Endodermal cell (in vitro differentiated cells): ENCODE measurements at regions not wholly inside any gene's neighbourhood (a gene's known extent, or its start where the extent isn't known, plus 50 kb on each side); places are given as distances from the start of the nearest gene placed in this dataset.
"Not testable (repeated sequence)": the region's sequence is repeated elsewhere in the genome, so short reads cannot be mapped to it uniquely, and the experiment has no call there.

Source experiments
- DNase-seq: peaks from one replicate; pipeline ENCODE4 v3.0.0-alpha.2; 2017
- H3K27ac ChIP-seq: 2 replicates; pipeline ENCODE4 v1.5.1; 2013; ENCODE audit warnings: mild to moderate bottlenecking, low read depth, low read length, moderate library complexity
- H3K27me3 ChIP-seq: 2 replicates; pipeline ENCODE4 v1.6.1; 2013; ENCODE audit warnings: mild to moderate bottlenecking, low read length, moderate library complexity; ENCODE audit not compliant: insufficient read depth, control insufficient read depth, poor library complexity, severe bottlenecking
- H3K36me3 ChIP-seq: 2 replicates; pipeline ENCODE4 v1.7.0; 2013; ENCODE audit warnings: mild to moderate bottlenecking, low read length, moderate library complexity; ENCODE audit not compliant: control insufficient read depth, insufficient read depth
- H3K4me1 ChIP-seq: one replicate; pipeline ENCODE4 v1.7.0; 2013; ENCODE audit warnings: low read length; ENCODE audit not compliant: control insufficient read depth, insufficient read depth
- H3K4me3 ChIP-seq: 2 replicates; pipeline ENCODE4 v1.5.1; 2013; ENCODE audit warnings: mild to moderate bottlenecking, low read length, moderate library complexity
- H3K9ac ChIP-seq: 2 replicates; pipeline ENCODE4 v1.6.1; 2013; ENCODE audit warnings: mild to moderate bottlenecking, low read length, moderate library complexity; ENCODE audit not compliant: poor library complexity, severe bottlenecking; ENCODE audit errors: extremely low read depth
- H3K9me3 ChIP-seq: 2 replicates; pipeline ENCODE4 v1.6.1; 2013; ENCODE audit warnings: mild to moderate bottlenecking, low read length, moderate library complexity; ENCODE audit not compliant: control insufficient read depth
- H3K27ac Mint-ChIP-seq: 2 replicates; pipeline ENCODE4 v1.8.0; 2020; ENCODE audit warnings: mixed read lengths
- H3K27me3 Mint-ChIP-seq: 2 replicates; pipeline ENCODE4 v1.8.0; 2021; ENCODE audit warnings: mild to moderate bottlenecking, mixed read lengths; ENCODE audit not compliant: insufficient read depth
- H3K36me3 Mint-ChIP-seq: 2 replicates; pipeline ENCODE4 v1.8.0; 2020; ENCODE audit warnings: low read depth, mixed read lengths
- H3K4me1 Mint-ChIP-seq: 2 replicates; pipeline ENCODE4 v1.8.0; 2020; ENCODE audit warnings: mixed read lengths
- H3K4me3 Mint-ChIP-seq: 2 replicates; pipeline ENCODE4 v1.8.0; 2020; ENCODE audit warnings: mild to moderate bottlenecking, moderate library complexity, mixed read lengths
- H3K9me3 Mint-ChIP-seq: 2 replicates; pipeline ENCODE4 v1.8.0; 2020; ENCODE audit warnings: mild to moderate bottlenecking, mixed read lengths
- CTCF ChIP-seq: fragments of 200-600 bp; sonication (generic); conservative IDR thresholded peaks from 2 replicates; pipeline ENCODE4 v1.5.0; 2021; ENCODE audit warnings: antibody characterized with exemption, mild to moderate bottlenecking
- WGBS, 2 experiments: methylation state at CpG; one replicate each; pipeline versions ENCODE4 v1.1.5 to v1.1.7; 2013; ENCODE audit warnings: missing lambda C conversion rate in 2 of 2, mixed read lengths in 1 of 2; ENCODE audit not compliant: insufficient coverage in 1 of 2, insufficient read length in 1 of 2; 5-methylcytosine and 5-hydroxymethylcytosine counted together

GRCh38 chr12:73659802-73660201 lies 877.8 kb upstream of the ATXN7L3B start:
- Mint-ChIP-seq H3K27me3 (no peaks in the 10 kb centered on the region), H3K27ac (no peak overlapping the region), H3K4me1 (no peaks in the 10 kb centered on the region), H3K36me3 (no peaks in the 10 kb centered on the region), H3K4me3 (no peak overlapping the region), H3K9me3 (peaks cover 3% of the 10 kb centered on the region)
- no peaks in the 10 kb centered on the region for H3K27me3 ChIP-seq
- no peak for TF ChIP-seq CTCF
- WGBS, 2 experiments: 100% methylated on average over 1 of the region's 1 CpG; no CpG with 5 or more reads in 1 of the 2 experiments
- H3K4me1 ChIP-seq: no peaks in the 10 kb centered on the region
- DNase-seq: no peak
- H3K9me3 ChIP-seq: peaks cover 24% of the 10 kb centered on the region
- no peaks in the 10 kb centered on the region for H3K36me3 ChIP-seq
- H3K9ac ChIP-seq: no peak overlapping the region
- H3K27ac ChIP-seq: no peak overlapping the region
- no peak overlapping the region for H3K4me3 ChIP-seq

- Histone ChIP-seq H3K27me3 (no peaks in the 10 kb centered on the region), H3K4me1 (peaks cover 3% of the 10 kb centered on the region), H3K9ac (no peak overlapping the region), H3K36me3 (no peaks in the 10 kb centered on the region), H3K4me3 (no peak overlapping the region), H3K27ac (no peak overlapping the region), H3K9me3 (peaks cover 22% of the 10 kb centered on the region)
- DNase-seq: no peak
- Mint-ChIP-seq H3K36me3 (no peaks in the 10 kb centered on the region), H3K4me1 (peaks cover 6% of the 10 kb centered on the region), H3K4me3 (no peak overlapping the region), H3K27me3 (no peaks in the 10 kb centered on the region), H3K27ac (no peak overlapping the region), H3K9me3 (peaks cover 4% of the 10 kb centered on the region)
- 94 to 95% methylated on average over 9 to 16 of the region's 16 CpGs for whole genome bisulfite sequencing, 2 experiments
- no peak for TF ChIP-seq CTCF
Observed at GRCh38 chr12:73665193-73665592, 872.4 kb upstream of the ATXN7L3B start.

- peak; percentile 80 for DNase-seq
- H3K27ac Mint-ChIP-seq, H3K9ac ChIP-seq, H3K27ac ChIP-seq, H3K36me3 ChIP-seq, H3K4me3 ChIP-seq, H3K27me3 Mint-ChIP-seq, H3K27me3 ChIP-seq, H3K4me3 Mint-ChIP-seq, H3K4me1 ChIP-seq, H3K36me3 Mint-ChIP-seq: not testable (repeated sequence)
- peaks cover 36% of the 10 kb centered on the region for H3K9me3 ChIP-seq
- Mint-ChIP-seq H3K4me1 (peaks cover 12% of the 10 kb centered on the region), H3K9me3 (peaks cover 16% of the 10 kb centered on the region)
- whole genome bisulfite sequencing, 2 experiments: 88 to 100% methylated on average over 3 of the region's 3 CpGs
Observed at GRCh38 chr12:73671550-73671949, 866.1 kb upstream of the ATXN7L3B start.
